DND-41 (cell line): ENCODE measurements at regions not wholly inside any gene's neighbourhood (a gene's known extent, or its start where the extent isn't known, plus 50 kb on each side); places are given as distances from the start of the nearest gene placed in this dataset.
"Not testable (repeated sequence)": the region's sequence is repeated elsewhere in the genome, so short reads cannot be mapped to it uniquely, and the experiment has no call there.

Source experiments
- ATAC-seq: fragments of 200-7000 bp; cut with Tn5 transposase; 3 replicates; pipeline ENCODE4 v1.9.1; 2021; ENCODE audit warnings: low read depth; ENCODE audit not compliant: insufficient read depth
- DNase-seq: peaks from one replicate; pipeline ENCODE4 v3.0.0-alpha.2; 2020
- H2AFZ ChIP-seq: 2 replicates; pipeline ENCODE4 v1.6.0; 2012; ENCODE audit warnings: low read depth, low read length
- H3K27ac ChIP-seq: 2 replicates; pipeline ENCODE4 v1.5.1; 2012; ENCODE audit warnings: low read length, inconsistent platforms
- H3K27me3 ChIP-seq: fragments of 200-600 bp; sonication (generic); 2 replicates; pipeline ENCODE4 v1.6.0; 2012; ENCODE audit warnings: low read length, mild to moderate bottlenecking, inconsistent platforms; ENCODE audit not compliant: insufficient read depth, poor library complexity
- H3K36me3 ChIP-seq: 2 replicates; pipeline ENCODE4 v1.5.1; 2012; ENCODE audit warnings: low read length, inconsistent platforms; ENCODE audit not compliant: insufficient read depth
- H3K4me1 ChIP-seq: 2 replicates; pipeline ENCODE4 v1.5.1; 2012; ENCODE audit warnings: mild to moderate bottlenecking, low read length; ENCODE audit not compliant: insufficient read depth
- H3K4me2 ChIP-seq: 2 replicates; pipeline ENCODE4 v1.6.0; 2012; ENCODE audit warnings: mild to moderate bottlenecking, moderate library complexity, low read length, inconsistent platforms; ENCODE audit not compliant: insufficient read depth
- H3K4me3 ChIP-seq, 2 experiments: fragments of 200-600 bp in 1 of 2; shearing (Covaris generic) in 1 of 2; 2 replicates each; pipeline ENCODE4 v1.5.1; 2012 to 2016; ENCODE audit warnings: inconsistent platforms in 2 of 2, low read length in 2 of 2, mild to moderate bottlenecking in 2 of 2, low read depth in 1 of 2, moderate library complexity in 1 of 2
- H3K79me2 ChIP-seq: 2 replicates; pipeline ENCODE4 v1.6.0; 2012; ENCODE audit warnings: low read length, inconsistent platforms; ENCODE audit not compliant: insufficient read depth
- H3K9ac ChIP-seq: 2 replicates; pipeline ENCODE4 v1.6.0; 2012; ENCODE audit warnings: low read depth, mild to moderate bottlenecking, inconsistent platforms, low read length, moderate library complexity
- H3K9me3 ChIP-seq: 2 replicates; pipeline ENCODE4 v1.5.1; 2012; ENCODE audit warnings: low read length, moderate library complexity, mild to moderate bottlenecking, inconsistent platforms; ENCODE audit not compliant: insufficient read depth, severe bottlenecking
- H4K20me1 ChIP-seq: 2 replicates; pipeline ENCODE4 v1.6.0; 2012; ENCODE audit warnings: low read length; ENCODE audit not compliant: insufficient read depth
- EZH2 ChIP-seq: IDR thresholded peaks from 3 replicates; pipeline ENCODE4 v1.6.1; 2012; ENCODE audit warnings: borderline replicate concordance, low read depth, mild to moderate bottlenecking, moderate library complexity, low read length, inconsistent platforms; ENCODE audit not compliant: severe bottlenecking
- TF ChIP-seq, protein P1 (sequence below): IDR thresholded peaks from 2 replicates; pipeline ENCODE4 v1.5.1; 2012; ENCODE audit warnings: borderline replicate concordance, low read length, moderate library complexity, mild to moderate bottlenecking; ENCODE audit not compliant: poor library complexity, severe bottlenecking; ENCODE audit errors: extremely low read depth

DNA sequence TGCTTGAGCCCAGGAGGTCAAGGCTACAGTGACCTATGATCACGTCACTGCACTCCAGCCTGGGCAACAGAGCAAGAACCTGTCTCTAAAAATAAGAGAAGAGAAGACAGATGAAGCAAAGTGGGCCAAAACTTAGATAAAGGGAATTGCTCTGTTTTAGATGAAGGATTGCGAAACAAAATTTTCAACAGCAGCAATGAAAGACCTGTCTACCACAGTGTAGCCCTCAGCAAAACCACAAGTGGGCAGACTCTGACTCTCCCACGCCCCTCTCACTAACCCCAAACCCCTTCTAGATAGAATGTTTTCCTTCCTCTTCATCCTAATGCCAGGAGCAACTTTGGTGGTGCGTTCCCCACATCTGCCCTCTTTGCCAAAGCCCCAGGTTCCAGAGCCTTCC, 105.6 kb upstream of the ALDH3B2 start:
- Histone ChIP-seq H3K27ac (no peak overlapping the region), H2AFZ (no peak overlapping the region), H3K79me2 (no peaks in the 10 kb centered on the region), H3K4me3 (no peak overlapping the region), H3K36me3 (no peaks in the 10 kb centered on the region), H3K4me2 (no peak overlapping the region), H3K27me3 (no peaks in the 10 kb centered on the region), H3K4me1 (no peaks in the 10 kb centered on the region), H3K9me3 (no peaks in the 10 kb centered on the region), H3K9ac (no peak overlapping the region), H4K20me1 (no peaks in the 10 kb centered on the region)
- no peak for ATAC-seq
- TF ChIP-seq EZH2, result no peak
- TF ChIP-seq, protein P1, sequence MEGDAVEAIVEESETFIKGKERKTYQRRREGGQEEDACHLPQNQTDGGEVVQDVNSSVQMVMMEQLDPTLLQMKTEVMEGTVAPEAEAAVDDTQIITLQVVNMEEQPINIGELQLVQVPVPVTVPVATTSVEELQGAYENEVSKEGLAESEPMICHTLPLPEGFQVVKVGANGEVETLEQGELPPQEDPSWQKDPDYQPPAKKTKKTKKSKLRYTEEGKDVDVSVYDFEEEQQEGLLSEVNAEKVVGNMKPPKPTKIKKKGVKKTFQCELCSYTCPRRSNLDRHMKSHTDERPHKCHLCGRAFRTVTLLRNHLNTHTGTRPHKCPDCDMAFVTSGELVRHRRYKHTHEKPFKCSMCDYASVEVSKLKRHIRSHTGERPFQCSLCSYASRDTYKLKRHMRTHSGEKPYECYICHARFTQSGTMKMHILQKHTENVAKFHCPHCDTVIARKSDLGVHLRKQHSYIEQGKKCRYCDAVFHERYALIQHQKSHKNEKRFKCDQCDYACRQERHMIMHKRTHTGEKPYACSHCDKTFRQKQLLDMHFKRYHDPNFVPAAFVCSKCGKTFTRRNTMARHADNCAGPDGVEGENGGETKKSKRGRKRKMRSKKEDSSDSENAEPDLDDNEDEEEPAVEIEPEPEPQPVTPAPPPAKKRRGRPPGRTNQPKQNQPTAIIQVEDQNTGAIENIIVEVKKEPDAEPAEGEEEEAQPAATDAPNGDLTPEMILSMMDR, result no peak
- no peak for DNase-seq

DNA sequence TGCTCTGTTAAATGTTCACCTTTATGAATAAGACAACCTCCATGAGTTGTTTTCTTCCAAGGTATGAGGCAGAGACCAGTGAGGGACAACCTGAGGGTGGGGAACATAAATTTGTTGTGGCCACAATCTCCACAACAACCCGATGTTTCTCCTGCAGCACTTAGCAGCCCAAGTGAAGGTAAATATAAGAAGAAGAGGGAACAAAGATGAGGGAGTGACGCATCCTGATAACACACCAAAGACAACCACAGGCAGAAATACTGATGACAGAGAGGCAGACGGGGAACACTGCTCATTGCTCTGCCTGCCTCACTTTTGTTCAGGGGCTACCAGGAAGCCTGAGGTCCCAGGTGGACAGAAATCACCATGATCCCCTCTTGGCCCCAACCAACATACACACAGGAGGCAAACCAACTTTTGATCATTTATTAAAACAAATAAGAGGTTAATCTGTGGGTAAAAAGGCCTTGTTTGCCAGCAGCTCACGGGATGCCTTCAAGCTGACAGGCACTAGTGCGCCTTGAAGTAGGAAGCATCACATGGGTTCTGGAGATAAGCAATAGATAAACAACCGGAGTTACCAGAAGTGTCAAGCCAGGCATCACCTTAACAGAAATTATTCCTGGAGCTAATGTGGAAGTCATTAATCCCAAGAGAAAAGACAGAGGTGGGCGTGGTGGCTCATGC, 104.9 kb upstream of the ALDH3B2 start:
- H3K27me3 ChIP-seq, H3K4me2 ChIP-seq, H3K79me2 ChIP-seq, H3K9me3 ChIP-seq, H3K9ac ChIP-seq, H4K20me1 ChIP-seq, ATAC-seq, H2AFZ ChIP-seq, H3K36me3 ChIP-seq, H3K27ac ChIP-seq, DNase-seq, H3K4me1 ChIP-seq, H3K4me3 ChIP-seq: not testable (repeated sequence)

DNA sequence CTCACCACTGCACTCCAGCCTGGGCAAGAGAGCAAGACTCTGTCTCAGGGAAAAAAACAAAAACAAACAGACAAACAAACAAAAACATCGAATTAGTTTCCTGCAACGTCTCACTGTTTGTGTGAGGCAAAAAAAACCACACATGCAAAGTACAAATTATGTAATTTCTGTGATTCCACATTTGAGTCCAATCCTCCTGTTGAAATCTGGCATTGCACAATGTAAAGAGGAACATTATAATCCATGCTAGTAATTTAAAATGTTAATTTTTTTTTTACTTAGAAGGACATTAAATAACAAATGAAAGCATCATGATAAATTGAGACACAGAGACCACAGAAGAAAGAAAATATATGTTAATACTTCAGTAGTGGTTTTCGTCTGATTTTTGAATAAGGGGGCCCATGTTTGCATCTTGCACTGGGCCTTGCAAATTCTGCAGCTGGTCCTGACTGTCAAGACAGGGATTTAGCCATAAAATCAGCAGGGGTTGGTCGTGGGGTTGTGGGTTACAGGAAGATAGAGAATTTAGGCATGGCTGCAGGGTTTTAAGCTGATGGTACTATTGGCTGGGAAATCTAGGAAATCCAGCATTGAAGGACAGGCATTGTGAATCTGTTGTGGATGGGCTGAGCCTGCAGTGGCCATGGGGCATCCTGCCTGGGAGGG, 102.6 kb upstream of the ALDH3B2 start:
- ATAC-seq (no peak), DNase-seq (no peak)
- Histone ChIP-seq H3K4me2 (no peak overlapping the region), H3K4me1 (no peaks in the 10 kb centered on the region), H3K9me3 (no peaks in the 10 kb centered on the region), H3K36me3 (no peaks in the 10 kb centered on the region), H4K20me1 (no peaks in the 10 kb centered on the region), H3K4me3 (no peak overlapping the region), H3K9ac (no peak overlapping the region), H3K79me2 (no peaks in the 10 kb centered on the region), H2AFZ (no peak overlapping the region), H3K27me3 (no peaks in the 10 kb centered on the region), H3K27ac (no peak overlapping the region)
- TF ChIP-seq EZH2, result no peak
- TF ChIP-seq, protein P1, result no peak

DNA sequence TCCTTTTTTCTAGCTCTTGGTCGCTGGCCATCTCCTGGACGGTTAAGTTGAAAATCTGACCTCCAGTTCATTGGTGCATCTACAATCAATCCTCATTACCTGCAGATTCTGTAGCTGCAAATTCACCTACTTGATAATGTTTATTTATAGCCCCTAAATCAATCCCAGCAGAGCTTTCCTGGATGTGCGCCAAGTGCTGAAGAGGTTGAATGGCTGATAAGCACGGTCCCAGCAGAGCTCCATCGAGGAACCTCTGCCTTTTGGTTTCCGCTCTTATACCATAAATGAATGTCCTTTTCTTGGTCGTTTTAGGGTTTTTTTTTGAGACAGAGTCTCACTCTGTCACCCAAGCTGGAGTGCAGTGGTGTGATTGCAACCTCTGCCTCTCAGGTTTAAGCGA, 99.8 kb upstream of the ALDH3B2 start:
- not testable (repeated sequence) for H3K9ac ChIP-seq, H3K4me3 ChIP-seq, H3K79me2 ChIP-seq, H3K27ac ChIP-seq, H2AFZ ChIP-seq, H3K4me1 ChIP-seq, H3K27me3 ChIP-seq, H3K4me2 ChIP-seq, DNase-seq, H3K9me3 ChIP-seq, ATAC-seq, H4K20me1 ChIP-seq, H3K36me3 ChIP-seq

DNA sequence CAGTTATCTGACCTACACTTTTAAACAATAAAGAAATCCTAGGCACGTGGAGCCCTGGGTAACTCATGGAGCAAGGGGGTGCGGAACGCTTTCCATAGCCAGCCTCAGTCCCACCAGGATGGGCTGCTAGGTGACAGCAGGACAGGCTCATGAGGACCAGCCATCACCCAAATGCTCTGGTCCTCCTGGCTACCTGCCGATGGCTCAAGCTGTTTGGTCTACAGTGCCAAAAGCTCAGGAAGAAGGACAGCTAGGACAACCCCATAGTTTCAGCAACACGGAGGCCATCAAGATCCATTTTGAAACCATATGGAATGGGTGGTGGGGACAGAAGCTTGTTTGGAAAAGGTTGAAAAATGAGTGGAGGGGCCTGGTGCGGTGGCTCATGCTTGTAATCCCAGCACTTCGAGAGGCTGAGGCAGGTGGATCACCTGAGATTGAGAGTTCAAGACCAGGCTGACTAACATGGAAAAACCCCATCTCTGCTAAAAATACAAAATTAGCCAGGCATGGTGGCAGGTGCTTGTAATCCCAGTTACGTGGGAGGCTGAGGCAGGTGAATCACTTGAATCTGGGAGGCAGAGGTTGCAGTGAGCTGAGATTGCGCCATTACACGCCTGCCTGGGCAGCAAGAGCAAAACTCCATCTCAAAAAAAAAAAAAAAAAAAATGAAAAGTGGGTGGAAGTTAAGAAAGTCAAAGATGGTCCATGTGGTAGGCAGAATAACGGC, 93.7 kb upstream of the ALDH3B2 start:
- H3K27me3 ChIP-seq, ATAC-seq: not testable (repeated sequence)

DNA sequence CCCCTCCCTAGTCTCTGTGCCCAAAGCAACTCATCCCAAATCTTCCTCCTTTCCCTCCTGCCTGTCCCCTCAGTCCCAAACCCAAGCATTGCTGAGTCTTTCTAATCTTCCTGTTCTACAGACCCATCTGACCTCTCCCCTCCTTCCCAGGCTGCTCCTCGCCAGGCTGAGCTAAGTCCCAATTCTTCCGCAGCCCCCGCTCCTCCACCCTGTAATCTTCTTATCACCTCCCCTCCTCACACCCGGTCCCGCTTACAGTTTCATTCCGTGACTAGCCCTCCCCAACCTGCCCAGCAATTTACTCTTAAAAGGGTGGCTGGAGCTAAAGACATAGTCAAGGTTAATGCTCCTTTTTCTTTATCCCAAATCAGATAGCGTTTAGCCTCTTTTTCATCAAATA, 86.8 kb upstream of the ALDH3B2 start:
- H3K36me3 ChIP-seq, H3K9ac ChIP-seq, DNase-seq, H3K79me2 ChIP-seq, ATAC-seq, H3K4me1 ChIP-seq, H3K27ac ChIP-seq, H3K9me3 ChIP-seq, H2AFZ ChIP-seq, H4K20me1 ChIP-seq, H3K4me2 ChIP-seq, H3K27me3 ChIP-seq, H3K4me3 ChIP-seq: not testable (repeated sequence)

More for the DNA sequence above, 93.7 kb upstream of the ALDH3B2 start:
- H3K4me1 ChIP-seq, DNase-seq, H2AFZ ChIP-seq, H3K4me2 ChIP-seq, H3K79me2 ChIP-seq, H3K4me3 ChIP-seq, H4K20me1 ChIP-seq, H3K9ac ChIP-seq, H3K9me3 ChIP-seq, H3K36me3 ChIP-seq, H3K27ac ChIP-seq: not testable (repeated sequence)
